Brain microvascular endothelial cell (primary cell): ENCODE measurements at regions not wholly inside any gene's neighbourhood (a gene's known extent, or its start where the extent isn't known, plus 50 kb on each side); places are given as distances from the start of the nearest gene placed in this dataset.

ENCODE experiments used
- DNase-seq: peaks from one replicate; pipeline ENCODE4 v3.0.0-alpha.2; 2020
- H3K27ac ChIP-seq: fragments of 250-450 bp; sonication (Bioruptor Pico); 2 replicates; pipeline ENCODE4 v1.5.1; 2020; ENCODE audit warnings: mild to moderate bottlenecking, moderate library complexity
- H3K27me3 ChIP-seq: fragments of 250-450 bp; sonication (Bioruptor Pico); replicated peaks from 2 replicates; pipeline ENCODE4 v1.5.1; 2020; ENCODE audit warnings: mild to moderate bottlenecking
- H3K36me3 ChIP-seq: fragments of 250-450 bp; sonication (Bioruptor Pico); replicated peaks from 2 replicates; pipeline ENCODE4 v1.5.1; 2020; ENCODE audit warnings: mild to moderate bottlenecking
- H3K4me3 ChIP-seq: 2 replicates; pipeline ENCODE4 v1.5.1; 2011; ENCODE audit warnings: low read depth, mild to moderate bottlenecking, control low read depth, low read length, moderate library complexity
- in situ Hi-C: cut with HindIII; loops from 2 replicates; pipeline ENCODE4 v1.10.0; 2017; ENCODE audit warnings: low sequenced_read_pairs, low pct_ligation_motif_present
- TF ChIP-seq, protein P1 (sequence below): IDR thresholded peaks from 2 replicates; pipeline ENCODE4 v1.5.1; 2011; ENCODE audit warnings: low read depth, mild to moderate bottlenecking, moderate library complexity, low read length, control low read depth, inconsistent platforms; ENCODE audit errors: missing control alignments

DNA sequence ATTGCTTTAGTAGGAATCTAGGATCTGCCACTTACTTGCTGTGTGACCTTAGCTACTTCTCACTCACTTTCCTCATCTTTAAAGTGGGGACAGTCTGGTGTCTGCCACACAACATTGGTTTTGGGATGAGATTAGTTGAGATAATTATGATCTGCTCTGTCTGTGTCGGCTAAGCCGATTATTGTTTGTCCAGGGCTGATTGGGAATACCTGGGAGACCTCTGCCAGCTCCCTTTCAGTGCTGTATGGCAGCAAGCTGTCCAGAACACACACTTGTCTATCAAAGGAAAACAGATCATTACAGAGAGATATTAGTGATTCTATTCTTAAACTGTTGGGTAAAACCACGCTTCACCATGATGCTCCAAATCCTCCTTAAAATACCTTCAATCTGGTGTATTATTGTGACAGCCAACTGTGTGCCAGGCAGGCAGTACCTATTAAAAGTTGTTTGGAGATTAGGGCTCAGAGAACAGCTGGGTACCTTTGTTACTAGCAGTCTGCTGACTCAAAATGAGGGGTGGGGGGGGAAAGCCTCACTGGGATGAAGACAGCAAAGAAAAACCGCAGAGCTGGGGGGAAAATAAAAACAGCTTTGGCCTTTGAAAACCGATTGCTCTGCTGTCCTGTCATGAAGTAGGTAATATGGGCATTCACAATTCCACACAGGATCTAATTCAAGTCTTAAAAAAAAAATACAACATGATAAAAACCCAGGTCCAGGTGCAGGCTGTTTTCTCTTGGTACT lies 458.4 kb upstream of the C9orf72 start:
- in situ Hi-C loops, result no loop called here
- H3K27ac ChIP-seq, result no peak overlapping the region
- DNase-seq, result no peak
- no peak overlapping the region for H3K4me3 ChIP-seq
- no peaks in the 10 kb centered on the region for H3K27me3 ChIP-seq
- no peaks in the 10 kb centered on the region for H3K36me3 ChIP-seq
- TF ChIP-seq, protein P1, sequence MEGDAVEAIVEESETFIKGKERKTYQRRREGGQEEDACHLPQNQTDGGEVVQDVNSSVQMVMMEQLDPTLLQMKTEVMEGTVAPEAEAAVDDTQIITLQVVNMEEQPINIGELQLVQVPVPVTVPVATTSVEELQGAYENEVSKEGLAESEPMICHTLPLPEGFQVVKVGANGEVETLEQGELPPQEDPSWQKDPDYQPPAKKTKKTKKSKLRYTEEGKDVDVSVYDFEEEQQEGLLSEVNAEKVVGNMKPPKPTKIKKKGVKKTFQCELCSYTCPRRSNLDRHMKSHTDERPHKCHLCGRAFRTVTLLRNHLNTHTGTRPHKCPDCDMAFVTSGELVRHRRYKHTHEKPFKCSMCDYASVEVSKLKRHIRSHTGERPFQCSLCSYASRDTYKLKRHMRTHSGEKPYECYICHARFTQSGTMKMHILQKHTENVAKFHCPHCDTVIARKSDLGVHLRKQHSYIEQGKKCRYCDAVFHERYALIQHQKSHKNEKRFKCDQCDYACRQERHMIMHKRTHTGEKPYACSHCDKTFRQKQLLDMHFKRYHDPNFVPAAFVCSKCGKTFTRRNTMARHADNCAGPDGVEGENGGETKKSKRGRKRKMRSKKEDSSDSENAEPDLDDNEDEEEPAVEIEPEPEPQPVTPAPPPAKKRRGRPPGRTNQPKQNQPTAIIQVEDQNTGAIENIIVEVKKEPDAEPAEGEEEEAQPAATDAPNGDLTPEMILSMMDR, result no peak

DNA sequence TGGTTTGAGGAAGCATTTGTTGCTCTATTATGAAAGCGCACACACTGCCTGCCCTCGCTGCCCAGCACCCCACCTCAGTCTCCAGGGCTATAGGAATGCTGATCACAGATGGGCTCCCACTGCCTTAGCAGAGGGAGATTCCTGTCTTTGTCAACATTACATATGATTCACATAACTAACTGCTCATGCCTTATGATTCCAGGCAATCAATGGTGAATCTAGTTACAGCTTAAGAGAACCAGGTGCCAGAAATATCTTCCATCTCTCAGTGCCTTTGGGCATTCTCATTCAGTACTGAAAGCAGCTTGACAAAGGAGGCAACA lies 458.9 kb upstream of the C9orf72 start:
- DNase-seq, result no peak
- Histone ChIP-seq H3K36me3 (no peaks in the 10 kb centered on the region), H3K27ac (no peak overlapping the region), H3K27me3 (no peaks in the 10 kb centered on the region), H3K4me3 (no peak overlapping the region)
- in situ Hi-C loops, result no loop called here
- TF ChIP-seq, protein P1, result no peak

DNA sequence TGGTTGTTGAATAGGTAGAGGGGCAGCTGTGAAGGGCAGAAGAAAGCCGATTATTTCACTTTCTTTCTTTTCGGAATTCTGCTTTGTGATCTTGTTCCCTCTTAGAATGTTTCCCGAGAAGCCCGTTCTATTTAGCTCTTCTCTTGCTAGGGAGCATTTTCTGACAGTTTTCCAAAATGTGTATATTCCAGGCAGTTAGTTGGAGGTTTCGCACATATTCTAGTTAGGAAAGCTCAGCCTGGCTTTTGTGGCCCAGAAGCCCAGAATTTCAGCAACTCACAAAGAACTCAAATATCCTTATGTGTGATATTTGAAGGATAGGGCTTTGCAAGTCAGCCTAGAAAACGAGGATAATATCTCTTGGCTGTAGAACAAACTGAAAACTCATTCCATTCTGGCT lies 461.0 kb upstream of the C9orf72 start:
- TF ChIP-seq, protein P1, result no peak
- no peaks in the 10 kb centered on the region for H3K27me3 ChIP-seq
- no peaks in the 10 kb centered on the region for H3K36me3 ChIP-seq
- no peak for DNase-seq
- H3K27ac ChIP-seq, result no peak overlapping the region
- H3K4me3 ChIP-seq, result no peak overlapping the region
- in situ Hi-C loops, result no loop called here

GRCh38 chr9:28037968-28038367 lies 464.7 kb upstream of the C9orf72 start:
- H3K4me3 ChIP-seq, result no peak overlapping the region
- no peaks in the 10 kb centered on the region for H3K27me3 ChIP-seq
- DNase-seq, result no peak
- in situ Hi-C loops, result no loop called here
- no peaks in the 10 kb centered on the region for H3K36me3 ChIP-seq
- TF ChIP-seq, protein P1, result no peak
- no peak overlapping the region for H3K27ac ChIP-seq

DNA sequence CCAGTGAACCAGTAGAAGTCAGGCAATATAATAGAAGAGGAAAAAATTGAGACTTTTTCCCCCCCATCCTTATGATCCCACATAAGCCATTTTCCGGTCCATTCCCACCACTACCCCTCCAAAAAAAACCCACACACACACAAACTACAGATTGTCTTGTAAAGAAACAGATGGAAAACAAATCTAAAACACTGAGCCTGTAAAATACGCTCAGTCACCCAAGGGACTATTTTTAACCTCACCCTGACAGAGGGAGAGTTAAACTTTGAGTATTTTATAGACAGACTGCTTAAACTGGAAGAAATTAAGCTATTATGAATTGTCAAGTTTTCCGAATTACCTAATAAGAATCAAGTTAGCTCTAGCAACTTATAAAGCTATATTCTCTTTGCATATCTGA lies 471.8 kb upstream of the C9orf72 start:
- TF ChIP-seq, protein P1, result no peak
- Histone ChIP-seq H3K27me3 (no peaks in the 10 kb centered on the region), H3K27ac (no peak overlapping the region), H3K4me3 (no peak overlapping the region), H3K36me3 (no peaks in the 10 kb centered on the region)
- in situ Hi-C loops, result no loop called here
- no peak for DNase-seq

DNA sequence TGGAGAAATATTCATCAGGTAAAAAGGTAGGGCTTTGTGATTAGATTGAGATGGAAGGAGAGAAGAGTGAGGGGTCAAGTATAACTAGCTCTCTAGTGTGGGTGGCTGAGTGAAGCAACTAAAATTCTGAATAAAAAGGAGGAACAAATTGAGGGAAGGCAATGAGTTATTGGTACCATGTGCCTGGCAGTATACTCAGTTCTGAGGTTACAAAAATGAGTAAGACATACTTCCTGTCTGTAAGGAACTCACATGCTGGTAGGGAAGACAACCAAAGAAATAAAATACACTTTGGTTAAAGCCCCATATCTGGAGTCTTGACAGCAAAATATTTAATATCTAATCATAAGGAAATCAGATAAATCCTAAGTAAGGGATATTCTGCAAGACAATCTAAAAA lies 476.8 kb upstream of the C9orf72 start:
- Histone ChIP-seq H3K4me3 (no peak overlapping the region), H3K36me3 (no peaks in the 10 kb centered on the region), H3K27me3 (no peaks in the 10 kb centered on the region), H3K27ac (no peak overlapping the region)
- no peak for DNase-seq
- in situ Hi-C loops, result loop anchor here (25.0 kb wide), 1 partner anchor 313 kb away; no protein-coding TSS in a partner anchor
- TF ChIP-seq, protein P1, result no peak
